Keratinocyte (primary cell): ENCODE measurements at regions not wholly inside any gene's neighbourhood (a gene's known extent, or its start where the extent isn't known, plus 50 kb on each side); places are given as distances from the start of the nearest gene placed in this dataset.

ENCODE experiments used
- DNase-seq: peaks from one replicate; pipeline ENCODE4 v3.0.0-alpha.2; 2011; ENCODE audit warnings: low read depth, missing footprints, low spot score
- FAIRE-seq: peaks from 2 replicates; lab custom pipeline; 2011; peaks lifted over from hg19 to GRCh38; lab: Jason Lieb, UNC
- H2AFZ ChIP-seq: 2 replicates; pipeline ENCODE4 v1.6.0; 2012; ENCODE audit warnings: low read length, control low read depth, inconsistent platforms; ENCODE audit not compliant: control insufficient read depth
- H3K27ac ChIP-seq: 2 replicates; pipeline ENCODE4 v1.5.1; 2011; ENCODE audit warnings: low read length; ENCODE audit not compliant: control insufficient read depth, insufficient read depth
- H3K27me3 ChIP-seq: 3 replicates; pipeline ENCODE4 v1.6.0; 2011; ENCODE audit warnings: low read length; ENCODE audit not compliant: control insufficient read depth, insufficient read depth; ENCODE audit errors: extremely low read depth
- H3K36me3 ChIP-seq, 2 experiments: 2 replicates in 1 of 2; 3 replicates in 1 of 2; pipeline ENCODE4 v1.5.1; 2011; ENCODE audit warnings: low read length in 2 of 2, mild to moderate bottlenecking in 1 of 2; ENCODE audit not compliant: control insufficient read depth in 2 of 2, insufficient read depth in 2 of 2; ENCODE audit errors: extremely low read depth in 1 of 2
- H3K4me1 ChIP-seq: 3 replicates; pipeline ENCODE4 v1.5.1; 2011; ENCODE audit warnings: low read length; ENCODE audit not compliant: control insufficient read depth, insufficient read depth; ENCODE audit errors: extremely low read depth
- H3K4me2 ChIP-seq: 3 replicates; pipeline ENCODE4 v1.6.0; 2011; ENCODE audit warnings: low read depth, low read length; ENCODE audit not compliant: control insufficient read depth, insufficient read depth; ENCODE audit errors: extremely low read depth
- H3K4me3 ChIP-seq, 3 experiments: fragments of 200-600 bp in 1 of 3; sonication (generic) in 1 of 3; 2 replicates in 2 of 3; 3 replicates in 1 of 3; pipeline ENCODE4 v1.5.1; 2011 to 2016; ENCODE audit warnings: low read length in 3 of 3, mild to moderate bottlenecking in 3 of 3, control low read depth in 2 of 3, inconsistent platforms in 1 of 3, low read depth in 1 of 3, mixed read lengths in 1 of 3, mixed run types in 1 of 3, moderate library complexity in 1 of 3; ENCODE audit not compliant: control insufficient read depth in 2 of 3, insufficient read depth in 2 of 3; ENCODE audit errors: extremely low read depth in 1 of 3
- H3K79me2 ChIP-seq: 2 replicates; pipeline ENCODE4 v1.6.0; 2012; ENCODE audit warnings: low read length; ENCODE audit not compliant: control insufficient read depth, insufficient read depth
- H3K9ac ChIP-seq: 3 replicates; pipeline ENCODE4 v1.6.0; 2011; ENCODE audit warnings: low read length; ENCODE audit not compliant: control insufficient read depth, insufficient read depth; ENCODE audit errors: extremely low read depth
- H3K9me1 ChIP-seq: 3 replicates; pipeline ENCODE4 v1.6.0; 2011; ENCODE audit warnings: low read length; ENCODE audit not compliant: control insufficient read depth, insufficient read depth; ENCODE audit errors: extremely low read depth
- H3K9me3 ChIP-seq: 2 replicates; pipeline ENCODE4 v1.5.1; 2012; ENCODE audit warnings: low read depth, low read length; ENCODE audit not compliant: control insufficient read depth
- H4K20me1 ChIP-seq: 3 replicates; pipeline ENCODE4 v1.6.0; 2011; ENCODE audit warnings: low read length; ENCODE audit not compliant: control insufficient read depth, insufficient read depth; ENCODE audit errors: extremely low read depth
- EZH2 ChIP-seq: IDR thresholded peaks from one replicate; pipeline ENCODE4 v1.6.1; 2012; ENCODE audit warnings: inconsistent platforms, mild to moderate bottlenecking, low read length, moderate library complexity
- dilution Hi-C: fragments of 300-500 bp; cut with MboI; formaldehyde crosslinking; loops from one replicate; pipeline ENCODE4 v1.7.0; 2020; ENCODE audit warnings: low sequenced_read_pairs; ENCODE audit not compliant: extremely low pct_ligation_motif_present
- TF ChIP-seq, protein P1 (sequence below), 3 experiments: IDR thresholded peaks in 1 of 3; conservative IDR thresholded peaks in 1 of 3; optimal IDR thresholded peaks in 1 of 3; 2 replicates in 2 of 3; 3 replicates in 1 of 3; pipeline versions ENCODE3 to v1.5.1; 2011; ENCODE audit warnings: low read length in 3 of 3, mild to moderate bottlenecking in 3 of 3, moderate library complexity in 2 of 3, control low read depth in 1 of 3, inconsistent platforms in 1 of 3; ENCODE audit not compliant: insufficient read depth in 2 of 3; ENCODE audit errors: extremely low read depth in 1 of 3

DNA sequence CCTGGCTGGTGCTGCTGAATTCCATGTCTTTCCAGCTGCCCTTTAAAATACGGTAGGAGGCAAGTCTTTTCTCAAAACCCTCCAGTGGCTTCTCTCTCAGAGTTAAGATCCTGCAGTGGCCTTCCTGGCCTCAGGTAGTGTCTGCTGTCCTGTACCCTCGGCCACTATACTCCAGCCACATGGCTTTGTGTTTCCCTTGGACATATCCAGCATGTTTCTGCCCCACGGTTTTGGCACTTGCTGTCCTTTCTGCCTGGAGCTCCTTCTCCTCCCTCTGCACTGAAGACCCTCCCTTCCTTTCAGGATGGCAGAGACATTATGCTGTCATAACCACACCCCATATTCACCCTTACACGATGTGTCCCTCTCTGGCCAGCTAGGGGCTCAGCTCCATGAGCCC, 76.5 kb upstream of the B3GAT1 start:
- DNase-seq (no peak), FAIRE-seq (no peak)
- no peak overlapping the region for H3K4me2 ChIP-seq
- H3K4me3 ChIP-seq = no peak overlapping the region
- H3K27me3 ChIP-seq = no peaks in the 10 kb centered on the region
- H3K4me1 ChIP-seq = no peaks in the 10 kb centered on the region
- TF ChIP-seq, protein P1, sequence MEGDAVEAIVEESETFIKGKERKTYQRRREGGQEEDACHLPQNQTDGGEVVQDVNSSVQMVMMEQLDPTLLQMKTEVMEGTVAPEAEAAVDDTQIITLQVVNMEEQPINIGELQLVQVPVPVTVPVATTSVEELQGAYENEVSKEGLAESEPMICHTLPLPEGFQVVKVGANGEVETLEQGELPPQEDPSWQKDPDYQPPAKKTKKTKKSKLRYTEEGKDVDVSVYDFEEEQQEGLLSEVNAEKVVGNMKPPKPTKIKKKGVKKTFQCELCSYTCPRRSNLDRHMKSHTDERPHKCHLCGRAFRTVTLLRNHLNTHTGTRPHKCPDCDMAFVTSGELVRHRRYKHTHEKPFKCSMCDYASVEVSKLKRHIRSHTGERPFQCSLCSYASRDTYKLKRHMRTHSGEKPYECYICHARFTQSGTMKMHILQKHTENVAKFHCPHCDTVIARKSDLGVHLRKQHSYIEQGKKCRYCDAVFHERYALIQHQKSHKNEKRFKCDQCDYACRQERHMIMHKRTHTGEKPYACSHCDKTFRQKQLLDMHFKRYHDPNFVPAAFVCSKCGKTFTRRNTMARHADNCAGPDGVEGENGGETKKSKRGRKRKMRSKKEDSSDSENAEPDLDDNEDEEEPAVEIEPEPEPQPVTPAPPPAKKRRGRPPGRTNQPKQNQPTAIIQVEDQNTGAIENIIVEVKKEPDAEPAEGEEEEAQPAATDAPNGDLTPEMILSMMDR (optimal IDR thresholded peaks at IDR 0.05 in 1 of 3, IDR thresholded peaks at IDR 0.05 in 1 of 3, conservative IDR thresholded peaks at IDR 0.05 in 1 of 3; ENCODE audit: extremely low read depth in 1 of 3, insufficient read depth in 2 of 3, low read length in 3 of 3) = no peak
- no peak for TF ChIP-seq EZH2
- dilution Hi-C loops = no loop called here
- H4K20me1 ChIP-seq = no peaks in the 10 kb centered on the region
- no peak overlapping the region for H3K9ac ChIP-seq
- no peak overlapping the region for H2AFZ ChIP-seq
- H3K27ac ChIP-seq = no peak overlapping the region
- no peaks in the 10 kb centered on the region for H3K9me1 ChIP-seq
- H3K79me2 ChIP-seq = no peaks in the 10 kb centered on the region
- H3K9me3 ChIP-seq = peaks cover 3% of the 10 kb centered on the region
- H3K36me3 ChIP-seq = no peaks in the 10 kb centered on the region

DNA sequence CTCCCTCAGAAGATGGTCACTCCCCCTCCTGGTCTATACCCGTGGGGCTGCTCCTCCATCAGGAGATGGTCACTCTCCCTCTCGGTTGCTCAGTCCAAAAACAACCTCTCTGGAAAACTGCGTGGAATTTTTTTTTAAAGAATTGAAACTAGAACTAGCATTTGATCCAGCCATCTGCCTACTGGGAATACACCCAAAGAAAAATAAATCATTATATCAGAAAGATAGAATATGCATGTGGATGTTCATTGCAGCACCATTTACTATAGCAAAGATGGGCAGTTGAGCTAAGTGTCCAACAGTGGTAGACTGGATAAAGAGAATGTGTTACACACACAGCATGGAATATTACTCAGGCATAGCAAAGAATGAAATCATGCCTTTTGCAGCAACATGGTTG, 75.7 kb upstream of the B3GAT1 start:
- peaks cover 3% of the 10 kb centered on the region for H3K9me3 ChIP-seq
- no peak overlapping the region for H3K4me3 ChIP-seq
- DNase-seq = no peak
- no peak for TF ChIP-seq EZH2
- TF ChIP-seq, protein P1 (optimal IDR thresholded peaks at IDR 0.05 in 1 of 3, IDR thresholded peaks at IDR 0.05 in 1 of 3, conservative IDR thresholded peaks at IDR 0.05 in 1 of 3; ENCODE audit: extremely low read depth in 1 of 3, insufficient read depth in 2 of 3, low read length in 3 of 3) = no peak
- H3K4me2 ChIP-seq = no peak overlapping the region
- no peak for FAIRE-seq
- no peaks in the 10 kb centered on the region for H3K27me3 ChIP-seq
- no peaks in the 10 kb centered on the region for H3K36me3 ChIP-seq
- dilution Hi-C loops = no loop called here
- no peak overlapping the region for H3K9ac ChIP-seq
- no peaks in the 10 kb centered on the region for H3K79me2 ChIP-seq
- H2AFZ ChIP-seq = no peak overlapping the region
- no peaks in the 10 kb centered on the region for H3K4me1 ChIP-seq
- H4K20me1 ChIP-seq = no peaks in the 10 kb centered on the region
- H3K27ac ChIP-seq = no peak overlapping the region
- no peaks in the 10 kb centered on the region for H3K9me1 ChIP-seq
